ENCODE measurements at regions not wholly inside any gene's neighbourhood (a gene's known extent, or its start where the extent isn't known, plus 50 kb on each side); places are given as distances from the start of the nearest gene placed in this dataset.

DNA sequence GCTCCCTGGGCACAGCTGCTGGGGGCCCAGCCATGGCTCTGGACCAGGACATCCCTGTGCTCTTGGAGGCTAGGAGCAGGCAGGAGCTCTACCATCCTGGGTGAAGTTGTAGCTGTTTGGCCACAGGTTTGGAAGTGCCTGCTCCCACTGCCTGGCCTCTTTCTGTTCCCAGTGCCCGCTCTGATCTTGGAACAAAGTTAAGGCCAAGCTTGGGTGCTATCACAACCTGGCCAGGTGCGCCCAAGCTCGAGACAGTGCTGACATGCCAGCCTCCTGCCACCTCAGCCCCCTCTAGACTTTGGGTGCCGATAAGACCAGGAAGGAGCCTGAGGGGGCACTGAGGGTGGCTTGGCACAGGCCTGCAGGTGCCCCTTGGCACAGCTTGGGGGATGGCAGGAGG, 686.1 kb upstream of the AADAT start:
- no peak overlapping the region for H3K4me3 Mint-ChIP-seq (ENCODE audit: unreplicated experiment)
- no peak for DNase-seq (ENCODE audit: low spot score)
- TF ChIP-seq, protein P1, sequence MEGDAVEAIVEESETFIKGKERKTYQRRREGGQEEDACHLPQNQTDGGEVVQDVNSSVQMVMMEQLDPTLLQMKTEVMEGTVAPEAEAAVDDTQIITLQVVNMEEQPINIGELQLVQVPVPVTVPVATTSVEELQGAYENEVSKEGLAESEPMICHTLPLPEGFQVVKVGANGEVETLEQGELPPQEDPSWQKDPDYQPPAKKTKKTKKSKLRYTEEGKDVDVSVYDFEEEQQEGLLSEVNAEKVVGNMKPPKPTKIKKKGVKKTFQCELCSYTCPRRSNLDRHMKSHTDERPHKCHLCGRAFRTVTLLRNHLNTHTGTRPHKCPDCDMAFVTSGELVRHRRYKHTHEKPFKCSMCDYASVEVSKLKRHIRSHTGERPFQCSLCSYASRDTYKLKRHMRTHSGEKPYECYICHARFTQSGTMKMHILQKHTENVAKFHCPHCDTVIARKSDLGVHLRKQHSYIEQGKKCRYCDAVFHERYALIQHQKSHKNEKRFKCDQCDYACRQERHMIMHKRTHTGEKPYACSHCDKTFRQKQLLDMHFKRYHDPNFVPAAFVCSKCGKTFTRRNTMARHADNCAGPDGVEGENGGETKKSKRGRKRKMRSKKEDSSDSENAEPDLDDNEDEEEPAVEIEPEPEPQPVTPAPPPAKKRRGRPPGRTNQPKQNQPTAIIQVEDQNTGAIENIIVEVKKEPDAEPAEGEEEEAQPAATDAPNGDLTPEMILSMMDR (IDR thresholded peaks at IDR 0.05): no peak
- H3K36me3 Mint-ChIP-seq (ENCODE audit: low read depth): no peaks in the 10 kb centered on the region
- H3K4me1 Mint-ChIP-seq (ENCODE audit: low read depth): no peaks in the 10 kb centered on the region
- H3K27me3 Mint-ChIP-seq (ENCODE audit: low read depth): peaks cover 3% of the 10 kb centered on the region
- H3K9me3 Mint-ChIP-seq (ENCODE audit: low read depth): no peaks in the 10 kb centered on the region
- H3K27ac Mint-ChIP-seq (ENCODE audit: unreplicated experiment): no peak overlapping the region

DNA sequence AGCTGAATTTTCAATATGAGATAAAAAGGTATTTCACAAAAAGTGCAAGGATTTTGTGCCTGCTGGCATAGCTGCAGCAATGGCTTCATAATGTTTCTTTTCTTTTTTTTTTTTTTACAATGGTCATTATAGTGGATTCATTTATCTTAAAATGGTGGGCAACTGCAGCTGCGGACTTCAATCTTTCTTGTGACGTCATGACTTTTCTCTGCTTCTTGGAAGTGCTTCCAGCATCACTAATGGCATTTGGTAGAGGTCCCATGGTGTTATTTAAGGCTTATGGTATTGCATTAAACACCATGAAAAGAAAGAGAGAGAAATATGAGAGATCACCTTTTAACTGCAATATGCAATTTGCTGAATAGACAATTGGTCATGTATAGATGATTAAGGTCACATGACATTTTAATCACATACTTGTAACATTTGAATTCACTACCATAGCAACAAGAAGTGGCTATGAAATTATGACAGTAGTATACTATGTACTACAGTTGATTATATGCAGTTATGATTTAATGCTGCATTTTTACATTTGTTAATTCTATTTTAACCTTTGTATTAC, 684.0 kb upstream of the AADAT start:
- no peaks in the 10 kb centered on the region for H3K4me1 Mint-ChIP-seq (ENCODE audit: low read depth)
- H3K9me3 Mint-ChIP-seq (ENCODE audit: low read depth): no peaks in the 10 kb centered on the region
- H3K27me3 Mint-ChIP-seq (ENCODE audit: low read depth): peaks cover 3% of the 10 kb centered on the region
- H3K36me3 Mint-ChIP-seq (ENCODE audit: low read depth): no peaks in the 10 kb centered on the region
- TF ChIP-seq, protein P1 (IDR thresholded peaks at IDR 0.05): no peak
- no peak overlapping the region for H3K27ac Mint-ChIP-seq (ENCODE audit: unreplicated experiment)
- no peak overlapping the region for H3K4me3 Mint-ChIP-seq (ENCODE audit: unreplicated experiment)
- no peak for DNase-seq (ENCODE audit: low spot score)

GRCh38 chr4:170772429-170772828, 682.7 kb upstream of the AADAT start:
- H3K4me3 Mint-ChIP-seq (ENCODE audit: unreplicated experiment): no peak overlapping the region

DNA sequence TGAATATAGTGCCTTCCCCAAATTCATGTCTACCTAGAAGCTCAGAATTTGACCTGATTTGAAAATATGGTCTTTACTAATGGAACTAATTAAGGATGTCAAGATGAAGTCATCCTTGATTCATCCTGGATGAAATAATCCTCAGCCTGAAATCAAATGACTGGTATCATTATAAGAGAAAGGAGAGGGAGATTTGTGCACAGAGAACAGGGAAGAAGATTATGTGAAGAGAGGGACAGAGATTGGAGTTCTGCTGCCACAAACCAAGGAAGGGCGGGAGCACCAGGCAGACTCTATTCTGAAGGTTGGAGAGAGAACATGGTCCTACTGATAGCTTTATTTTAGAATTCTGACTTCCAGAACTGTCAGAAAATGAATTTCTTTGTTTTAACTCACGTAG, 680.9 kb upstream of the AADAT start:
- no peak overlapping the region for H3K27ac Mint-ChIP-seq (ENCODE audit: unreplicated experiment)
- DNase-seq (ENCODE audit: low spot score): no peak
- no peaks in the 10 kb centered on the region for H3K4me1 Mint-ChIP-seq (ENCODE audit: low read depth)
- H3K36me3 Mint-ChIP-seq (ENCODE audit: low read depth): no peaks in the 10 kb centered on the region
- TF ChIP-seq, protein P1 (IDR thresholded peaks at IDR 0.05): no peak
- H3K4me3 Mint-ChIP-seq (ENCODE audit: unreplicated experiment): no peak overlapping the region
- peaks cover 3% of the 10 kb centered on the region for H3K27me3 Mint-ChIP-seq (ENCODE audit: low read depth)
- H3K9me3 Mint-ChIP-seq (ENCODE audit: low read depth): peaks cover 5% of the 10 kb centered on the region

More at GRCh38 chr4:170772429-170772828, 682.7 kb upstream of the AADAT start:
- TF ChIP-seq, protein P1 (IDR thresholded peaks at IDR 0.05): no peak
- Mint-ChIP-seq H3K4me1 (ENCODE audit: low read depth) (no peaks in the 10 kb centered on the region), H3K36me3 (ENCODE audit: low read depth) (no peaks in the 10 kb centered on the region), H3K9me3 (ENCODE audit: low read depth) (no peaks in the 10 kb centered on the region), H3K27ac (ENCODE audit: unreplicated experiment) (no peak overlapping the region), H3K27me3 (ENCODE audit: low read depth) (peaks cover 3% of the 10 kb centered on the region)
- no peak for DNase-seq (ENCODE audit: low spot score)

- H3K36me3 Mint-ChIP-seq (ENCODE audit: low read depth): no peaks in the 10 kb centered on the region
- TF ChIP-seq, protein P1 (IDR thresholded peaks at IDR 0.05): no peak
- H3K4me1 Mint-ChIP-seq (ENCODE audit: low read depth): no peaks in the 10 kb centered on the region
- DNase-seq (ENCODE audit: low spot score): no peak
- no peak overlapping the region for H3K27ac Mint-ChIP-seq (ENCODE audit: unreplicated experiment)
- peaks cover 5% of the 10 kb centered on the region for H3K9me3 Mint-ChIP-seq (ENCODE audit: low read depth)
- peaks cover 3% of the 10 kb centered on the region for H3K27me3 Mint-ChIP-seq (ENCODE audit: low read depth)
- H3K4me3 Mint-ChIP-seq (ENCODE audit: unreplicated experiment): no peak overlapping the region
Measured at GRCh38 chr4:170769862-170770261, 680.1 kb upstream of the AADAT start.

All from chondrocyte (in vitro differentiated cells).